Nephron (organoid): ENCODE measurements at regions not wholly inside any gene's neighbourhood (a gene's known extent, or its start where the extent isn't known, plus 50 kb on each side); places are given as distances from the start of the nearest gene placed in this dataset.

Experiments
- H3K27ac Mint-ChIP-seq, 3 experiments: 2 replicates each; pipeline ENCODE4 v1.8.0; 2020; ENCODE audit warnings: mixed read lengths in 3 of 3, mild to moderate bottlenecking in 2 of 3, moderate library complexity in 1 of 3
- H3K27me3 Mint-ChIP-seq: 2 replicates; pipeline ENCODE4 v1.8.0; 2021; ENCODE audit warnings: low read depth, mild to moderate bottlenecking, moderate library complexity, mixed read lengths
- H3K36me3 Mint-ChIP-seq: 2 replicates; pipeline ENCODE4 v1.8.0; 2020; ENCODE audit warnings: low read depth, mixed read lengths
- H3K4me1 Mint-ChIP-seq: 2 replicates; pipeline ENCODE4 v1.8.0; 2020; ENCODE audit warnings: mixed read lengths
- H3K4me3 Mint-ChIP-seq, 3 experiments: 2 replicates each; pipeline ENCODE4 v1.8.0; 2020; ENCODE audit warnings: mild to moderate bottlenecking in 3 of 3, mixed read lengths in 3 of 3, moderate library complexity in 2 of 3
- H3K9me3 Mint-ChIP-seq: 2 replicates; pipeline ENCODE4 v1.8.0; 2020; ENCODE audit warnings: mixed read lengths
- CTCF ChIP-seq, 3 experiments: fragments of 200-600 bp; sonication (generic); IDR thresholded peaks; one replicate each; pipeline ENCODE4 v1.5.0; 2021; ENCODE audit warnings: antibody characterized with exemption in 3 of 3; ENCODE audit not compliant: unreplicated experiment in 3 of 3

DNA sequence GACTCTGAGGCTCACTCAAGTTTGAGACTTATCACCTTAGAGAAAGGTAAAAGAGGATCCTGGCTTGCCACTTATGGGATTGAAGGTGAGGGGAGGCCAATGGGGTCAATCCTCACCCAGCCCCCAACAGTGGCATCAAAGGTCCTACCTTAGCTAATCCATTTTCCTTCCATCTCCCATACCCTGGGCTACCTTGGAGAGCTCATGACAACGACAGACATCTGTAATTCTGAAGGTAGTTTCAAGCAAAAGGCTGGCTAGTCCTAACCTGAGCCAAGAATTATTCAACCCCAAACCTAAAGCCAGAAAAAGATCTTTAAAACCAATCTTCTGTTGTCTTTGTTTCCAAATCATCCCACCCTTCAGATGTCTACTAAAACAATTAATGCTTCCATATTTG, 179.2 kb upstream of the GHITM start:
- peaks cover 7% of the 10 kb centered on the region for H3K27me3 Mint-ChIP-seq

GRCh38 chr10:83961620-83962019, 177.7 kb upstream of the GHITM start:
- peaks cover 10% of the 10 kb centered on the region for H3K27me3 Mint-ChIP-seq
- no peaks in the 10 kb centered on the region for H3K9me3 Mint-ChIP-seq
- no peak overlapping the region for H3K27ac Mint-ChIP-seq
- H3K4me3 Mint-ChIP-seq, result no peak overlapping the region
- TF ChIP-seq CTCF (IDR thresholded peaks at IDR 0.05; ENCODE audit: unreplicated experiment in 3 of 3), result peak; percentile 25 to 31 (median 29)
- H3K36me3 Mint-ChIP-seq, result no peaks in the 10 kb centered on the region
- H3K4me1 Mint-ChIP-seq, result no peaks in the 10 kb centered on the region

More for the DNA sequence above, 179.2 kb upstream of the GHITM start:
- Mint-ChIP-seq H3K27ac (no peak overlapping the region), H3K36me3 (no peaks in the 10 kb centered on the region), H3K4me1 (no peaks in the 10 kb centered on the region), H3K4me3 (no peak overlapping the region), H3K9me3 (no peaks in the 10 kb centered on the region)
- TF ChIP-seq CTCF (IDR thresholded peaks at IDR 0.05; ENCODE audit: unreplicated experiment in 3 of 3), result no peak

GRCh38 chr10:83963446-83963845, 175.9 kb upstream of the GHITM start:
- H3K27ac Mint-ChIP-seq, result no peak overlapping the region
- peaks cover 12% of the 10 kb centered on the region for H3K27me3 Mint-ChIP-seq
- no peaks in the 10 kb centered on the region for H3K4me1 Mint-ChIP-seq
- TF ChIP-seq CTCF (IDR thresholded peaks at IDR 0.05; ENCODE audit: unreplicated experiment in 3 of 3), result no peak
- no peaks in the 10 kb centered on the region for H3K9me3 Mint-ChIP-seq
- no peak overlapping the region for H3K4me3 Mint-ChIP-seq
- H3K36me3 Mint-ChIP-seq, result no peaks in the 10 kb centered on the region

DNA sequence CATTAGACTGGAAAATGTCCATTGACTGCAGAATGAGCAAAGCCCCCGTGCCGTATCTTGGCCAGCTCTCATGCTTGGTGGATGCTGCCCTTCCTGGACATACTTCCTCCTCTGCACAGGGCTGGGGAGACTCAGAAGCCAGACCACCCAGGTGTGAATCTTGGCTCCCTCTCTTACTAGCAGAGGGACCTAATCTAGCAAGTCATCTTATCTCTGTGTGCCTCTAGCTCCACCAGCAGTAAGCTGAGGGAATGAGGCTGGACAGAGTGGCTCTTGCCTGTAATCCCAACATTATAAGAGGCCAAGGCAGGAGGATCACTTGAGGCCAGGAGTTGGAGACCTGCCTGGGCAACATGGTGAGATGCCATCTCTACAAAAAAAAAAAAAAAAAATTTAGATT, 173.8 kb upstream of the GHITM start:
- H3K27me3 Mint-ChIP-seq, result peaks cover 9% of the 10 kb centered on the region

GRCh38 chr10:83968052-83968451, 171.3 kb upstream of the GHITM start:
- H3K4me3 Mint-ChIP-seq, result no peak overlapping the region
- TF ChIP-seq CTCF (IDR thresholded peaks at IDR 0.05; ENCODE audit: unreplicated experiment in 3 of 3), result no peak
- H3K27me3 Mint-ChIP-seq, result peaks cover 9% of the 10 kb centered on the region
- no peaks in the 10 kb centered on the region for H3K36me3 Mint-ChIP-seq
- no peak overlapping the region for H3K27ac Mint-ChIP-seq
- H3K9me3 Mint-ChIP-seq, result no peaks in the 10 kb centered on the region
- no peaks in the 10 kb centered on the region for H3K4me1 Mint-ChIP-seq

More for the DNA sequence above, 173.8 kb upstream of the GHITM start:
- Mint-ChIP-seq H3K4me1 (no peaks in the 10 kb centered on the region), H3K4me3 (no peak overlapping the region), H3K27ac (no peak overlapping the region), H3K9me3 (no peaks in the 10 kb centered on the region), H3K36me3 (no peaks in the 10 kb centered on the region)
- no peak for TF ChIP-seq CTCF (IDR thresholded peaks at IDR 0.05; ENCODE audit: unreplicated experiment in 3 of 3)

DNA sequence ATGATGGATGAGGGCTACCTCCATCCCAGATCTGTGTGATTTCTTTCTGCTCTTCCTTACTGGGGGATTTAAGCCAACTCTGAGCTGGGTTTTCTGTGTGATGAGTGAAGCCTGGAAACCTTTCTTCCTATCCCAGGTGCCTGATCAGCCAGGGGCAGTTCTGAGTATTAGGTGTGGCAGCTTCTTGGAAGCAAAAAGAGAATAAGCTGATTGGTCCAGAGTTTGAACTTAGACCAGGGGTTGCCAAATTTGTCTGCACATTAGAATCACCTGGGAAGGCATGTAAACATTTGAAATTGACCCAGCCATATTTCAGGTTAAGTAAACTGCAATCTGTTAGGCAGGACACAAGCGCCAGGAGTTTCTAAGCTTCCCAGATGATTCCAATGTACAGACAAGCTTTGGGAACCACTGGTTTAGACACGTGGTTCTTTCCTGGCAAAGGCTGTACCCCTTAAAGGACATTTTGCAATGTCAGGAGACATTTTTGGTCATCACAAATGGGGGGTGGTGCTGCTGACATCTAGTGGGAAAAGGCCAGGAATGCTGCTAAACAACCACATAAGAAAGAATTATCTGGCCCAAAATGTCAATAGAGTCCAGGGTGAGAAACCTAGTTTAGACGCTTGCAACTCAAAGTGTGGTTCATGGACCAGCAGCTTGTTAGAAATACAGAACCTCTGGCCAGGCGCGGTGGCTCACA, 160.5 kb upstream of the GHITM start:
- peaks cover 16% of the 10 kb centered on the region for H3K4me1 Mint-ChIP-seq
- H3K27me3 Mint-ChIP-seq, result peaks cover 4% of the 10 kb centered on the region
- H3K27ac Mint-ChIP-seq, result no peak overlapping the region
- TF ChIP-seq CTCF (IDR thresholded peaks at IDR 0.05; ENCODE audit: unreplicated experiment in 3 of 3), result no peak
- peaks cover 3% of the 10 kb centered on the region for H3K9me3 Mint-ChIP-seq
- no peaks in the 10 kb centered on the region for H3K36me3 Mint-ChIP-seq
- no peak overlapping the region for H3K4me3 Mint-ChIP-seq
